ENCODE measurements at regions not wholly inside any gene's neighbourhood (a gene's known extent, or its start where the extent isn't known, plus 50 kb on each side); places are given as distances from the start of the nearest gene placed in this dataset.

- TF ChIP-seq GATA2 (IDR thresholded peaks at IDR 0.05; ENCODE audit: low read depth, low read length) (no peak), GATA3 (IDR thresholded peaks at IDR 0.05; ENCODE audit: low read depth, low read length) (no peak)
These were observed 117.7 kb upstream of the HDAC4 start for GRCh38 chr2:239518286-239519088.

All from SH-SY5Y (cell line).